Loucy (cell line): ENCODE measurements at regions not wholly inside any gene's neighbourhood (a gene's known extent, or its start where the extent isn't known, plus 50 kb on each side); places are given as distances from the start of the nearest gene placed in this dataset.

ENCODE experiments used
- H2AFZ ChIP-seq: fragments of 200-600 bp; sonication (generic); 2 replicates; pipeline ENCODE4 v1.6.0; 2016; ENCODE audit warnings: antibody characterized with exemption, mild to moderate bottlenecking, low read length, moderate library complexity
- H3F3A ChIP-seq: fragments of 200-600 bp; 2 replicates; pipeline ENCODE4 v1.6.0; 2016; ENCODE audit warnings: antibody characterized with exemption, low read depth, mild to moderate bottlenecking
- H3K27me3 ChIP-seq: fragments of 200-600 bp; sonication (generic); 2 replicates; pipeline ENCODE4 v1.6.1; 2014; ENCODE audit warnings: low read length, mild to moderate bottlenecking; ENCODE audit not compliant: insufficient read depth, poor library complexity, severe bottlenecking
- H3K36me3 ChIP-seq: fragments of 200-600 bp; sonication (generic); 2 replicates; pipeline ENCODE4 v1.6.1; 2016; ENCODE audit warnings: low read length; ENCODE audit not compliant: insufficient read depth
- H3K4me1 ChIP-seq: fragments of 200-600 bp; sonication (generic); 2 replicates; pipeline ENCODE4 v1.5.1; 2014; ENCODE audit warnings: low read length, mild to moderate bottlenecking; ENCODE audit not compliant: insufficient read depth, poor library complexity, severe bottlenecking
- H3K4me2 ChIP-seq: fragments of 200-600 bp; sonication (generic); 2 replicates; pipeline ENCODE4 v1.6.0; 2014; ENCODE audit warnings: antibody characterized with exemption, low read length, low read depth, mild to moderate bottlenecking; ENCODE audit not compliant: poor library complexity, severe bottlenecking
- H3K4me3 ChIP-seq: fragments of 200-600 bp; sonication (generic); 2 replicates; pipeline ENCODE4 v1.5.1; 2014; ENCODE audit warnings: low read length, mild to moderate bottlenecking, mixed read lengths; ENCODE audit not compliant: poor library complexity, severe bottlenecking
- H3K79me2 ChIP-seq: fragments of 200-600 bp; sonication (generic); 2 replicates; pipeline ENCODE4 v1.6.1; 2014; ENCODE audit warnings: low read length; ENCODE audit not compliant: insufficient read depth
- H3K9ac ChIP-seq: fragments of 200-600 bp; sonication (generic); 2 replicates; pipeline ENCODE4 v1.6.0; 2014; ENCODE audit warnings: mild to moderate bottlenecking, low read depth, low read length, moderate library complexity; ENCODE audit not compliant: poor library complexity, severe bottlenecking
- H3K9me2 ChIP-seq: fragments of 200-600 bp; sonication (generic); replicated peaks from 2 replicates; pipeline ENCODE4 v1.6.1; 2016; ENCODE audit warnings: low read depth, low read length, mixed read lengths
- H3K9me3 ChIP-seq: fragments of 200-600 bp; sonication (generic); 2 replicates; pipeline ENCODE4 v1.6.1; 2014; ENCODE audit warnings: mild to moderate bottlenecking, antibody characterized with exemption, low read length, low read depth; ENCODE audit not compliant: insufficient read depth
- H4K20me1 ChIP-seq: fragments of 200-600 bp; sonication (generic); 2 replicates; pipeline ENCODE4 v1.6.0; 2014; ENCODE audit warnings: antibody characterized with exemption, low read length, mild to moderate bottlenecking; ENCODE audit not compliant: insufficient read depth, poor library complexity, severe bottlenecking
- EZH2phosphoT487 ChIP-seq: fragments of 200-600 bp; IDR thresholded peaks from 2 replicates; pipeline ENCODE4 v1.6.1; 2018; ENCODE audit warnings: antibody characterized with exemption, mild to moderate bottlenecking, moderate library complexity, borderline replicate concordance
- TF ChIP-seq, protein P1 (sequence below): fragments of 200-600 bp; sonication (generic); conservative IDR thresholded peaks from 2 replicates; pipeline ENCODE4 v1.5.1; 2014; ENCODE audit warnings: mild to moderate bottlenecking, antibody characterized with exemption, low read length

DNA sequence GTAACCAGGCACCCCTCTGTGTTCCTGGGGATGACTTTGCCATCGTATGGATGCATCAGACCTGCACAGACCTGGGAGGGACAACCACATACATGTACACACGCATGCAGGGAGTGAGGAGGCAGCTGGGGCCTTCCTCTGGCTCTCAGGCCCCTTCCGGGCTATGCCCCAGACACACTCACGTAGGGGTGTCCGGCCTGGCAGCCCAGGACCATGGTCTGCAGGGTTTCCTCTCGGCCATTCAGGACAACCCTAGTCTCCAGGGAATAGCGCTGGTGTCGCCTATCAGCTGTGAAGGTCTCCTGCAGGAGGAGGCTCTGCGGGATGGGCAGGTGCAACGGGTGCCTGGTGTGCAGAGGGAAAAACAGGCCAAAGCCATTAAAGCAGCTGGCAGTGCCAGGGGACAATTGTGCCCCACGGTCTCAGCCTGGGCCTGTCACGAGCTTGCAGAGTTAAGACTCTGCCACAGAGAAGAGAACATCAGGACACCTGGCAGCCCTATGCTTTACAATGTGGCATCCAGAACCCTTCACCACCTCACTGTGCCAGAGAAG is 101.4 kb downstream of the RMI2 start:
- Histone ChIP-seq H3K4me2 (no peak overlapping the region), H3K27me3 (no peaks in the 10 kb centered on the region), H4K20me1 (no peaks in the 10 kb centered on the region), H2AFZ (no peak overlapping the region), H3K4me3 (no peak overlapping the region), H3K9ac (no peak overlapping the region), H3K36me3 (no peaks in the 10 kb centered on the region), H3K9me3 (no peaks in the 10 kb centered on the region), H3K79me2 (no peaks in the 10 kb centered on the region), H3K4me1 (no peaks in the 10 kb centered on the region), H3F3A (no peaks in the 10 kb centered on the region), H3K9me2 (no peaks in the 10 kb centered on the region)
- TF ChIP-seq, protein P1, sequence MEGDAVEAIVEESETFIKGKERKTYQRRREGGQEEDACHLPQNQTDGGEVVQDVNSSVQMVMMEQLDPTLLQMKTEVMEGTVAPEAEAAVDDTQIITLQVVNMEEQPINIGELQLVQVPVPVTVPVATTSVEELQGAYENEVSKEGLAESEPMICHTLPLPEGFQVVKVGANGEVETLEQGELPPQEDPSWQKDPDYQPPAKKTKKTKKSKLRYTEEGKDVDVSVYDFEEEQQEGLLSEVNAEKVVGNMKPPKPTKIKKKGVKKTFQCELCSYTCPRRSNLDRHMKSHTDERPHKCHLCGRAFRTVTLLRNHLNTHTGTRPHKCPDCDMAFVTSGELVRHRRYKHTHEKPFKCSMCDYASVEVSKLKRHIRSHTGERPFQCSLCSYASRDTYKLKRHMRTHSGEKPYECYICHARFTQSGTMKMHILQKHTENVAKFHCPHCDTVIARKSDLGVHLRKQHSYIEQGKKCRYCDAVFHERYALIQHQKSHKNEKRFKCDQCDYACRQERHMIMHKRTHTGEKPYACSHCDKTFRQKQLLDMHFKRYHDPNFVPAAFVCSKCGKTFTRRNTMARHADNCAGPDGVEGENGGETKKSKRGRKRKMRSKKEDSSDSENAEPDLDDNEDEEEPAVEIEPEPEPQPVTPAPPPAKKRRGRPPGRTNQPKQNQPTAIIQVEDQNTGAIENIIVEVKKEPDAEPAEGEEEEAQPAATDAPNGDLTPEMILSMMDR: no peak
- no peak for TF ChIP-seq EZH2phosphoT487

DNA sequence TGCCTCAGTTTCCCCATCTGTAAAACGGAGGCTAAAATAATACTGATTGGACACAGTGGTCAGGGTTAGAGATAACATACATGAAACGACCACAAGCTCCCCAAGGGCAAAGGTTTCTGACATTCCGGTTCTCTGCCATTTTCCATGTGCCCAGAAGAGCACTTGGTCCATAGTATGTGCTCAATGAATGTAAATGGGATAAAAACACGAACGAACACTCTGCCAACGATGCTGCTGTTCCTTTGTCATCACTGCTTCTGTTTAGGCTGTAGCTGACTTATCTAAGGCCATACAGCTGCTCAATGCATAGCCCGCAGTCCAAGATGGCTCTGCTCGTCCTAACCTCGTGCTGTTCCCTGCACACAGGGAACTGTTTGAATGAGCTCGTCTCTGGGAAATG is 102.0 kb downstream of the RMI2 start:
- Histone ChIP-seq H3K4me1 (no peaks in the 10 kb centered on the region), H3K36me3 (no peaks in the 10 kb centered on the region), H3K9me3 (no peaks in the 10 kb centered on the region), H4K20me1 (no peaks in the 10 kb centered on the region), H3K9ac (no peak overlapping the region), H3F3A (no peaks in the 10 kb centered on the region), H3K9me2 (no peaks in the 10 kb centered on the region), H3K79me2 (no peaks in the 10 kb centered on the region), H3K4me3 (no peak overlapping the region), H2AFZ (no peak overlapping the region), H3K27me3 (no peaks in the 10 kb centered on the region), H3K4me2 (no peak overlapping the region)
- TF ChIP-seq EZH2phosphoT487: no peak
- TF ChIP-seq, protein P1: no peak

DNA sequence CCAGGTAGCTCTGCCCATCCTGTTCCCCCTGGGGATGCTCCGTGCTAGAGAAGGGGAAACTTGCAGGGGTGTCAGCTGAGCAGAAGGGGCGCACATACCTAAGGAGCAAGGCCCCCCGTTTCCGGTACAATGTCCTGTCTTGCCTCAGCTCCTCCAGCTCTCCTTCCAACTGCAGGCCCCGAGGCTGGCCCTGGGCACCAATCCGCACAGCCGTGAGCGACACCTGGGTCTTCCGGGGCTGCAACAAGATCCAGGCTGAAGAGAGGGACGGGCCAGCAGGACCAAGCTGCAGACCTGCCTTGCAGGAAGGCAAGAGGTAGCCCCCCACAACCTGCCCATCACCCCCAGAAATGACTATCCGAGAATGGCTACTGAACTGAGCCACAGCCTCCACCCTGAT is 102.6 kb downstream of the RMI2 start:
- Histone ChIP-seq H3K9ac (no peak overlapping the region), H3F3A (no peaks in the 10 kb centered on the region), H3K36me3 (no peaks in the 10 kb centered on the region), H3K9me2 (no peaks in the 10 kb centered on the region), H4K20me1 (no peaks in the 10 kb centered on the region), H3K79me2 (no peaks in the 10 kb centered on the region), H3K4me3 (no peak overlapping the region), H2AFZ (no peak overlapping the region), H3K27me3 (no peaks in the 10 kb centered on the region), H3K9me3 (no peaks in the 10 kb centered on the region), H3K4me1 (no peaks in the 10 kb centered on the region), H3K4me2 (no peak overlapping the region)
- no peak for TF ChIP-seq EZH2phosphoT487
- TF ChIP-seq, protein P1: no peak
